ENCODE measurements at regions not wholly inside any gene's neighbourhood (a gene's known extent, or its start where the extent isn't known, plus 50 kb on each side); places are given as distances from the start of the nearest gene placed in this dataset.

GRCh38 chr3:174675406-174675805 lies 183.7 kb upstream of the NAALADL2 start:
- no peak for DNase-seq

DNA sequence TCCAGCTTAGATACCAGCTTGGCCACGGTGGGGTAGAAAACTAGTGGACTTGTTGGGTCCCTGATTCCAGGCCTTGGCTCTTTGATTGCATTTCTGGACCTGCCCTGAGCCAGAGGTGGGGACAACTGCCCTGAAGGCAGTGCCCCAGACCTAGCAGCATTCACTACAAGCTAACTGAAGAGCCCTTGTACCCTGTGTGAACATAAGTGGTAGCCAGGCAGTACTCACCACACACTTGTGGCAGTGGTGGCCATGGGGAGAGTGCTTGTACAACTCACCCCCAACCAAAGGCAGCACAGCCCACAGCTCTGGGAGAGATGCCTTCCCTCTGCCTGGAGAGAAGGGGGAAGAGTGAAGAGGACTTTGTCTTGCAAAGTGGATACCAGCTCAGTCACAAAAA lies 177.3 kb upstream of the NAALADL2 start:
- DNase-seq: no peak

DNA sequence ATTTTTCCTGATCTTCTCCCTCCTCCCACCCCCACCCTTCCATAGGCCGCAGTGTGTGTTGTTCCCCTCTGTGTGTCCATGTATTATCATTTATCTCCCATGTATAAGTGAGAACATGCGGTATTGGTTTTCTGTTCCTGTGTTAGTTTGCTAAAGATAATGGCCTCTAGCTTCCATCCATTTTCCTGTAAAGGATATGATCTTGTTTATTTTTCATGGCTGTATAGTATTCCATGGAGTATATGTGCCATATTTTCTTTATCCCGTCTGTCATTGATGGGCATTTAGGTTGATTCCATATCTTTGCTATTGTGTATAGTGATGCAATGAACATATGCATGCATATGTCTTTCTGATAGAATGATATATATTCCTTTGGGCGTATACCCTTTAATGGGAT lies 173.3 kb upstream of the NAALADL2 start:
- DNase-seq: no peak

GRCh38 chr3:174697310-174697709 lies 161.8 kb upstream of the NAALADL2 start:
- DNase-seq: no peak

- DNase-seq: no peak
Observed at GRCh38 chr3:174700736-174701135, 158.4 kb upstream of the NAALADL2 start.

GRCh38 chr3:174710612-174711011 lies 148.5 kb upstream of the NAALADL2 start:
- DNase-seq: no peak

- DNase-seq: no peak
Observed at GRCh38 chr3:174715386-174715785, 143.7 kb upstream of the NAALADL2 start.

DNA sequence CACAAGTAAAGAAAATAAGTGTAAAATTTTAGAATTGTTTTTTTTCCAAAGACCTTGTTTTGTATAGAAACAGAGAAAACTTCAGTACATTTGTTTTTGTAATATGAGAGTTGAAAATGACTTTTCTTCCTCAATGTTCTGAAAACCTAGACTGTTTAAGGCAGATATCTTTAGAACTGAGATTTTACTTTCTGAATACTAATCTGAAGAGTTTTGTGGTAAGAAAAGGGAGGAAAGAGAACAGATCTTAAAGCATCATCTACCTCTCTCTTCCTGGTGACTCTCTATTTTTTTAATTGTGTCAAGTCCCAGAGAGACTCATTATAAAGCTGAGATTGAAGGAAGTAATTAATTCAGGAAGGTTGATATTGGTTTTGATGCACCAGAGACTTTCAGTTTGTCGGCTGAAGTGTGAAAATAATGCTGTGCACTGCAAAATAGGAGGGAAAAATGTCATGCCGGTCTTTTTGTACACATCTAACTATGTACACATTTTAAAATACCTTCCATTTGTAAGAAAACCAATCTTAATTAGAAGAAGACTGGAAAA lies 142.1 kb upstream of the NAALADL2 start:
- DNase-seq: no peak

DNA sequence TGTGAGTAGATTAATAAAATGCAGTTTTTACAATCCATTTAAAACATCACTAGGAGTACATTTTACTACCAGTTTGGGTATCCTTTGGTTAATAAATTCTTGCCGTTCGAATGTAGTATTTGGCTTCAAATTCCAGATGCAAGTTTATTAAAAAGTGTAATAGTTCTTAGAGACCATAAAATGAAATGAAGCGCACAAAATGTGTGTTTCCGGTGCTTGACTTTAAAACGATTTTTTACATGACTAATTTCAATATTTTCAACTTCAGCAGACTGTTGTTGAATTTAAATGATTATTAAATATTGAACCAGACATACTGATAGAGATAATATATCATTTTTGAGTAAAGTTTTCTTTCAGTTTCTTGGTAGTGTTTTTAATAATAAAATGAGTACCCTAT lies 138.4 kb upstream of the NAALADL2 start:
- no peak for DNase-seq

- no peak for DNase-seq
Observed at GRCh38 chr3:174725303-174725702, 133.8 kb upstream of the NAALADL2 start.

DNA sequence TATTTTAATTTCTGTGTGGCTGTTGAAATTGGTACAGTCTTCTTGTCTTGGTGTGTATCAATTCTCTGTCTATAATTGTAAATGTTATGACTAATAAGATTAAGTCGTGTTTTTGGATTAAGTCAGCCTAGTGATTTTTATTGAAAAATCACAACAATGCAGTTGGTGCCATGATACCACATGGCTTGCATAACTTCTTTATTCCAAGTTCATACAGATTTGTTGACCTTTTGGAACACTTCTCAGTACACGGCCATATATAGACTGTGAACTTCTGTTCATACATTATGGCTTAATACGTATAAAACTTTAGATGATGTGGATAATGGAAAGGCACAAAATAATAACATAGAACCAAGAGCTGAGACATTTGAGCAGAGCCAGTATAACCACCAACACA lies 121.2 kb upstream of the NAALADL2 start:
- DNase-seq: no peak

DNA sequence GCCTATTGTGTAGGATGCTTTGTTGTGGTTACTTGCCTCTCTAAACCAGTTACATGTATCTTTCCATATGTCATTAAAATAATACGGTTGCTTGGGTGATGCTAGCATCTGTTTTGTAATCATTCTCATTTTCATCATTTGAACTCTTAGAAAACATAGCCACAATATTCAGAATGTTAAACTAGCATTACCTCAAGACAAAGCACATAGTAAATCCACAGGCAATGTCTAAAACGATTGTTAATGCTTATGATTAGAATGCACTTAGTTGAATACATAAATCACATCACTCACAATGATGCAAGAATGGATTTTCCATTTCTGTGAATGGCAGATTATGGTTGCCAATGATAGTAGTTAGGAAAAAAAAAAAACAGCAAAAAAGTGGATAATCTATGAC lies 110.0 kb upstream of the NAALADL2 start:
- DNase-seq: no peak

GRCh38 chr3:174755833-174756829 lies 103.0 kb upstream of the NAALADL2 start:
- no peak for DNase-seq

GRCh38 chr3:174758943-174759342 lies 100.2 kb upstream of the NAALADL2 start:
- no peak for DNase-seq

DNA sequence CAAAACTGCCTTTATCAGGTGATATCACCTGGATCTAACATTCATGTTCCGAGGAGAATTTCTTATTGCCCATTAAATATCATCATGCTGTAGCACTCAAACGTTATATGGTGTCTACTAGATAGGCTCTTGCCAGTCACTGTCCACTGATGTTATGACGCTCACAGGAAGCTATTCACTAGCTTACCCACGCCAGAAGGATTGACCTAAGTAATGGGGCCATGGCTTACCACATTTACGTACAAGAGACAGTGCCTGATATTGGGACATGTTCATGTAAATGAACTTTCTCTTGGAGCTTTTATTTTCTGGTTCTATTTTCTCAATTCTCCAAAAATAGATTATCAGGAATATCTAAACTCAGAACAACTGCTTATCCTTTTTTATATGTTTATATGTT lies 91.7 kb upstream of the NAALADL2 start:
- no peak for DNase-seq

DNA sequence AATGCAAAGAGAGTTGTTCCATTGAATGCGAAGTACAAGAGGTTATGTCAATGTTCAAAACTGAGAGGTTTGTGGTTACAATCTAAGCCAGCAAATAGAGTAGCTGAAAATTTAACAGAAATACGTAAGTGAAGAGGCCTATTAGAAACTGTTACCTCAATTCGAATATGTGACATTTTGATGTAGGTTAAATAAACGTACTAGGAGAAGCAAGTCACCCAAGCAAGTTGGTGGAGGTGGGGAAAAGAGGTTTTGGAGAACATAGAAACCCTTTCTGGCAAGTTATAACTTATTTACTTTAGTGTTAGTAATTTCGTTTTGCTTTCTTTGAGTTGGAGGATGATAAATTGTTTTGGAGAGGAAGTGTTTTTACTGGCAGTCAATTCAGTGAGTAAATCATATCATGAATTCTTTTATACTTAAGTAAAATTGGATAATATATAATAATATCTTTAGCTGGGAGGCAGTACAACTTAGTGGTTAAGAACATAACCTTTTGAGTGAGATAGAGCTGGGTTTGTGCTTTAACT lies 91.2 kb upstream of the NAALADL2 start:
- DNase-seq: no peak

DNA sequence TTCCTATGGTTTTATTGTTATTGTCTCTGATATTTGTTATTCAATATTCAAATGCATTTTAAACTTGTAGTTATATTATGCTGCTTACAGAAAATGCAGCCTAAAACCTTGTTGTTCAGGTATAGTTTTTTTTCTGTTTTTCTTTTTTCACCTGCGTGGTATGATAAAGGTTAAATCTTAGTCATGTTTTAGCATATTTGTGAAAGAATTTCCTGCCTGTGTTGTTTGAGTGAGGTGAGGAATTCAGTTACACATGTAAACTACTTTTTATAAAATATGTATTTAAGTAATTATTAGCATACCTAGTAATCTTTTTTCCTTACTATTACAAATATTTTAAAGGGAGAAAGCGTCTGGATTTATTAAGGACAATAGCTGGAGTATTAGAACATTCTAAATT lies 90.0 kb upstream of the NAALADL2 start:
- DNase-seq: no peak

DNA sequence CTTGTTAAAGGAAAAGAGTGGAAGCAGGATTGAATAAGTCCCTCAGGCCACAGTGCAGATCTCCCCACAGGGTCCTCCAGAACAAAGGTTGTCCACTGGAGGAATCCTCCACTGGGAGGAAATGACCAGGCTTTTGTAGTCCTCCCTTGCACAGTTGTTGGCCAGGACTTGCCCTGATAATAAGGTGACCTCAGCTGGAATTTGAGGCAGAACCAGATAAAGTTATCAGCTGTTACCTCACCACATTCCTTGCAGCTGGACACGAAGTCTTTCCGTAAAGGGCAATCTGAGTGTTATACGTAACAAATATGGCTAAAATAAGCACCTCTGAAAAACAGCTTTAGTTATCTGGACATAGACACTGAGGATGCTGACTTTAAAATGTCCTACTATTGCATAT lies 83.5 kb upstream of the NAALADL2 start:
- no peak for DNase-seq

DNA sequence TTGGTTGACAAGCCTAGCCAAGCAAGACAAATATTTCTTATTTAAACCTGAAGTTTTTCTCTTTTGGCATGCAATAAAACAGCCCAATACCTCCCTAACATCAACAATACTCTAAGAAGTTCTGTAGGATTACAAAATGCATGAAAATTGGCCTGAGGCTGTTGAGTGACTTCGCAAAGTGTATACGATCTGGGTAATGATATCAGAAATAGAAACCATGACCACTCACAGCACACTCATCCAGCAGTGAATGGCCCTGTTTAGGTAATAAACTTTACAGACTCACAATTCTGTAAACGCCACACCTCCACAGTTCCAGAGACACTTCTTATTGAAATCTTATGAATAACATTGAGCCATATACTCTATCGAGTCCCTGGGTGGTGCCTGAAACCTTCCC lies 83.0 kb upstream of the NAALADL2 start:
- DNase-seq: no peak

GRCh38 chr3:174776636-174777035 lies 82.5 kb upstream of the NAALADL2 start:
- DNase-seq: no peak

DNA sequence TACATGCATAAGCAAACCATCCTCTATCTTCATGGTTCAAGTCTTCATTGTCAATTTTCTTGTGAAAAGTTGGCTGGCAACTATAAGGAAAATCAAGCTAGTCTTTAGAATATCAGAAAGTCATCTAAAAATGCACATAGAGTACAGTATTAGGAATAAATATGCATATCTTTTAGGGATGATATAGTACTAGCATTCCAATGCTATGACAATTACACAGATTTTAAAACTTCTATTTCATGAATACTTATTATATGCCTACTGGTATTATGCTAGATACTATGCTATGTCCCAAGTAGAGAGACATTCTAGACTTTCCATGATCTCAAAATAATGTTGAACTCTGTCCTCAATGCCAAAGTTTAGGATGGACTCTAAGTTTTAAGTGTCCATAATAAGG lies 81.3 kb upstream of the NAALADL2 start:
- DNase-seq: no peak

- no peak for DNase-seq
Observed at GRCh38 chr3:174783502-174783901, 75.6 kb upstream of the NAALADL2 start.

- DNase-seq: no peak
Observed at GRCh38 chr3:174784206-174784934, 74.8 kb upstream of the NAALADL2 start.

- DNase-seq: no peak
Observed at GRCh38 chr3:174786825-174787224, 72.3 kb upstream of the NAALADL2 start.

All from SHP77 (cell line).